HCT116 (cell line): ENCODE measurements at regions not wholly inside any gene's neighbourhood (a gene's known extent, or its start where the extent isn't known, plus 50 kb on each side); places are given as distances from the start of the nearest gene placed in this dataset.

Experiments used
- ATAC-seq: fragments of 200-7000 bp; cut with Tn5 transposase; 2 replicates; pipeline ENCODE4 v1.9.1; 2020; ENCODE audit warnings: mild to moderate bottlenecking, moderate library complexity
- BruUV-seq: library from RNA; stranded (reverse); fragments of 400-500 nt; replicated peaks from 2 replicates; lab custom pipeline; 2021; lab: Mats Ljungman, UMichigan
- CTCF ChIA-PET: fragments of 300-600 bp; sonication (Branson Sonifier 250); formaldehyde crosslinking; loops from one replicate; lab custom pipeline; 2021; ENCODE audit warnings: antibody characterized with exemption; lab: Charles Lee
- POLR2A ChIA-PET: fragments of 300-600, 350-600 bp; sonication (Branson Sonifier 250); formaldehyde crosslinking; loops from one replicate; lab custom pipeline; 2021; ENCODE audit warnings: antibody characterized with exemption; lab: Charles Lee
- RAD21 ChIA-PET, 2 experiments: fragments of 300-600 bp; sonication (Branson Sonifier 250); formaldehyde crosslinking; loops; one replicate each; lab custom pipeline; 2023; ENCODE audit warnings: low total read pairs in 2 of 2; ENCODE audit not compliant: uncharacterized antibody in 2 of 2, unreplicated experiment in 2 of 2, low non-redundant PET in 1 of 2; lab: Charles Lee
- DNase-seq: peaks from one replicate; pipeline ENCODE4 v3.0.0-alpha.2; 2010; ENCODE audit warnings: low read depth, low spot score
- H2AFZ ChIP-seq: fragments of 200-600 bp; shearing (Covaris generic), sonication (generic); 2 replicates; pipeline ENCODE4 v1.6.1; 2017; ENCODE audit warnings: low read depth, mixed run types, mixed read lengths, antibody characterized with exemption, low read length; ENCODE audit not compliant: poor library complexity, severe bottlenecking
- H3K27ac ChIP-seq: 2 replicates; pipeline ENCODE4 v1.5.1; 2012; ENCODE audit warnings: low read depth, low read length
- H3K27me3 ChIP-seq: fragments of 200-600 bp; sonication (generic); 2 replicates; pipeline ENCODE4 v1.6.1; 2016; ENCODE audit warnings: mixed run types, low read length, mixed read lengths; ENCODE audit not compliant: insufficient read depth
- H3K36me3 ChIP-seq, 2 experiments: fragments of 200-500 bp in 1 of 2; fragments of 200-600 bp in 1 of 2; sonication (Bioruptor generic) in 1 of 2; sonication (generic) in 1 of 2; 2 replicates each; pipeline versions ENCODE4 v1.5.1 to v1.6.1; 2014 to 2016; ENCODE audit warnings: low read length in 2 of 2, inconsistent platforms in 1 of 2, mixed read lengths in 1 of 2, mixed run types in 1 of 2; ENCODE audit not compliant: insufficient read depth in 2 of 2, control insufficient read depth in 1 of 2
- H3K4me1 ChIP-seq, 2 experiments: fragments of 200-600 bp in 1 of 2; sonication (generic) in 1 of 2; 2 replicates each; pipeline versions ENCODE4 v1.5.1 to v1.6.1; 2012 to 2017; ENCODE audit warnings: low read length in 2 of 2, inconsistent platforms in 1 of 2, mild to moderate bottlenecking in 1 of 2, mixed read lengths in 1 of 2, mixed run types in 1 of 2, moderate library complexity in 1 of 2; ENCODE audit not compliant: insufficient read depth in 2 of 2, control insufficient read depth in 1 of 2
- H3K4me2 ChIP-seq: fragments of 200-600 bp; sonication (generic); 2 replicates; pipeline ENCODE4 v1.6.1; 2017; ENCODE audit warnings: mixed run types, low read length, mixed read lengths
- H3K4me3 ChIP-seq, 2 experiments: fragments of 200-600 bp in 1 of 2; sonication (generic) in 1 of 2; replicated peaks in 1 of 2; 2 replicates each; pipeline ENCODE4 v1.5.1; 2011 to 2016; ENCODE audit warnings: low read length in 2 of 2, control low read depth in 1 of 2, low read depth in 1 of 2, mild to moderate bottlenecking in 1 of 2, mixed read lengths in 1 of 2, mixed run types in 1 of 2
- H3K79me2 ChIP-seq: fragments of 200-600 bp; sonication (generic); 2 replicates; pipeline ENCODE4 v1.6.1; 2017; ENCODE audit warnings: mild to moderate bottlenecking, mixed run types, low read length, moderate library complexity, mixed read lengths; ENCODE audit not compliant: insufficient read depth
- H3K9ac ChIP-seq: fragments of 200-600 bp; sonication (generic); 2 replicates; pipeline ENCODE4 v1.6.1; 2016; ENCODE audit warnings: low read length, mixed read lengths
- H3K9me2 ChIP-seq: fragments of 200-600 bp; sonication (generic), shearing (Covaris generic); 2 replicates; pipeline ENCODE4 v1.6.1; 2017; ENCODE audit warnings: mixed run types, mild to moderate bottlenecking, moderate library complexity; ENCODE audit not compliant: insufficient read depth
- H3K9me3 ChIP-seq, 2 experiments: fragments of 200-500 bp in 1 of 2; fragments of 200-600 bp in 1 of 2; sonication (Bioruptor generic) in 1 of 2; sonication (generic) in 1 of 2; 2 replicates each; pipeline ENCODE4 v1.6.1; 2014 to 2017; ENCODE audit warnings: low read length in 2 of 2, mixed read lengths in 2 of 2, inconsistent platforms in 1 of 2, low read depth in 1 of 2, mild to moderate bottlenecking in 1 of 2, mixed run types in 1 of 2, moderate library complexity in 1 of 2; ENCODE audit not compliant: control insufficient read depth in 1 of 2, insufficient read depth in 1 of 2
- H4K20me1 ChIP-seq: fragments of 200-600 bp; sonication (generic), shearing (Covaris generic); 2 replicates; pipeline ENCODE4 v1.6.1; 2017; ENCODE audit warnings: mixed run types, mild to moderate bottlenecking, moderate library complexity; ENCODE audit not compliant: insufficient read depth
- ATF3 ChIP-seq: IDR thresholded peaks from 2 replicates; pipeline ENCODE4 v1.6.1; 2012
- CBX3 ChIP-seq: IDR thresholded peaks from 2 replicates; pipeline ENCODE4 v1.6.1; 2012; ENCODE audit warnings: low read depth
- CTCF ChIP-seq, 3 experiments: fragments of 200-600 bp in 1 of 3; sonication (generic) in 1 of 3; IDR thresholded peaks in 2 of 3; conservative IDR thresholded peaks in 1 of 3; 2 replicates each; pipeline ENCODE4 v1.5.1; 2012 to 2017; ENCODE audit warnings: low read depth in 2 of 3, low read length in 2 of 3, antibody characterized with exemption in 1 of 3, borderline replicate concordance in 1 of 3, control low read depth in 1 of 3, mild to moderate bottlenecking in 1 of 3, mixed read lengths in 1 of 3, mixed run types in 1 of 3, moderate library complexity in 1 of 3; ENCODE audit not compliant: insufficient read depth in 1 of 3
- EGR1 ChIP-seq: IDR thresholded peaks from 2 replicates; pipeline ENCODE4 v1.6.1; 2012; ENCODE audit warnings: low read depth
- ELF1 ChIP-seq: IDR thresholded peaks from 2 replicates; pipeline ENCODE4 v1.6.1; 2012; ENCODE audit warnings: low read depth, borderline replicate concordance
- EZH2 ChIP-seq: fragments of 200-600 bp; sonication (generic); IDR thresholded peaks from 2 replicates; pipeline ENCODE4 v1.6.1; 2017; ENCODE audit warnings: antibody characterized with exemption, mixed run types
- EZH2phosphoT487 ChIP-seq: fragments of 200-600 bp; IDR thresholded peaks from 2 replicates; pipeline ENCODE4 v1.6.1; 2018; ENCODE audit warnings: antibody characterized with exemption, borderline replicate concordance
- MAX ChIP-seq: IDR thresholded peaks from 2 replicates; pipeline ENCODE4 v1.6.1; 2012
- POLR2A ChIP-seq: IDR thresholded peaks from 2 replicates; pipeline ENCODE4 v1.7.0; 2011; ENCODE audit warnings: borderline replicate concordance; ENCODE audit not compliant: insufficient read depth, insufficient read length; ENCODE audit errors: extremely low read depth
- POLR2AphosphoS5 ChIP-seq: IDR thresholded peaks from 2 replicates; pipeline ENCODE4 v1.6.1; 2011; ENCODE audit warnings: mild to moderate bottlenecking, low read depth, low read length, moderate library complexity
- RAD21 ChIP-seq: IDR thresholded peaks from 2 replicates; pipeline ENCODE4 v1.6.1; 2012; ENCODE audit warnings: low read depth, mild to moderate bottlenecking
- SIN3A ChIP-seq: IDR thresholded peaks from 2 replicates; pipeline ENCODE4 v1.6.1; 2012; ENCODE audit warnings: low read depth
- SRF ChIP-seq: IDR thresholded peaks from 2 replicates; pipeline ENCODE4 v1.6.1; 2012; ENCODE audit warnings: low read depth
- YY1 ChIP-seq: IDR thresholded peaks from 2 replicates; pipeline ENCODE4 v1.6.1; 2011; ENCODE audit warnings: low read length, low read depth, moderate library complexity, mild to moderate bottlenecking; ENCODE audit not compliant: insufficient replicate concordance; ENCODE audit errors: extremely low read depth
- ZBTB33 ChIP-seq: IDR thresholded peaks from 2 replicates; pipeline ENCODE4 v1.6.1; 2011; ENCODE audit warnings: mild to moderate bottlenecking, low read length, moderate library complexity; ENCODE audit not compliant: insufficient replicate concordance; ENCODE audit errors: extremely low read depth
- ZNF274 ChIP-seq: fragments of 200-500 bp; sonication (Bioruptor generic); IDR thresholded peaks from 2 replicates; pipeline ENCODE4 v1.6.1; 2014; ENCODE audit warnings: mild to moderate bottlenecking, low read depth, low read length, inconsistent platforms
- intact Hi-C: fragments of 100-400 bp; cut with micrococcal nuclease; formaldehyde crosslinking; loops from 2 replicates; pipeline ENCODE4 v1.10.0; 2022

DNA sequence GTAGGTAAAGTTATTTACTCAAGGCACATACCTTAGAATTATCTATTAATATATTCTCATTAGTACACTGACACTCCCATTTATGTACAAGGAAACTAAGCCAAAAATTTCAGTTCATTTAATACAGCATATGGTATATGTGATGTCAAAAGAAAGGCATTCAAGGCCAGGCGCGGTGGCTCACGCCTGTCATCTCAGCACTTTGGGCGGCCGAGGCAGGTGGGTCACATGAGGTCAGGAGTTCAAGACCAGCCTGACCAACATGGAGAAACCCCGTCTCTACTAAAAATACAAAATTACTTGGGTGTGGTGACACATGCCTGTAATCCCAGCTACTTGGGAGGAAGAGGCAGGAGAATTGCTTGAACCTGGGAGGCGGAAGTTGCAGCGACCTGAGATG, 435.2 kb downstream of the GBE1 start (continued):
- no peak for TF ChIP-seq ELF1
- TF ChIP-seq SIN3A = no peak

DNA sequence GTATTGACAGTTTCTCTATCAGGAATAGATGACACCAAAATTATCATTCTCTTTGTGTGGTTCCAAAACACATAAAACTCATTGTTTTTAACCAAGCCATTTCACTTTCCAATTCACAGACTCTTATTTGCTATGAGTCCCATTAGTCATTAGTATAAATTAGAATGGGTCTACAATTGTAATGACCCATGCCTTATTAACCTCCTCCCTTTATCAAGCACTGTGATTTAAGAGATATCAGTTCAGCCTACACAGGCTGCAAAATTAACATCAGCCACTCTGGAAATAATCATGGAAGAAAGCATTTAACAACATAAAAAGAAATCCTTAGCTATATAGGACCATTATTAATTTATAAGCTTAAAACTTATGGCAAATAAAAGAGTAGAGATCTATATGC, 440.6 kb downstream of the GBE1 start:
- no peak overlapping the region for H3K4me3 ChIP-seq
- intact Hi-C loops = no loop called here
- ATAC-seq (no peak), DNase-seq (no peak)
- CTCF ChIA-PET = no interaction called here
- no peaks in the 10 kb centered on the region for H3K79me2 ChIP-seq
- no peaks in the 10 kb centered on the region for H3K27me3 ChIP-seq
- no peak overlapping the region for H3K27ac ChIP-seq
- H3K4me2 ChIP-seq = no peak overlapping the region
- no peak for TF ChIP-seq ATF3
- TF ChIP-seq, all 23 proteins: peak for 0
- Histone ChIP-seq H3K9me3 (no peaks in the 10 kb centered on the region), H2AFZ (no peak overlapping the region), H4K20me1 (no peaks in the 10 kb centered on the region), H3K9me2 (no peaks in the 10 kb centered on the region), H3K36me3 (no peaks in the 10 kb centered on the region), H3K9ac (no peak overlapping the region), H3K4me1 (no peaks in the 10 kb centered on the region)
- ChIA-PET POLR2A (no interaction called here), RAD21 (no interaction called here)
- no TSS peak for BruUV-seq

DNA sequence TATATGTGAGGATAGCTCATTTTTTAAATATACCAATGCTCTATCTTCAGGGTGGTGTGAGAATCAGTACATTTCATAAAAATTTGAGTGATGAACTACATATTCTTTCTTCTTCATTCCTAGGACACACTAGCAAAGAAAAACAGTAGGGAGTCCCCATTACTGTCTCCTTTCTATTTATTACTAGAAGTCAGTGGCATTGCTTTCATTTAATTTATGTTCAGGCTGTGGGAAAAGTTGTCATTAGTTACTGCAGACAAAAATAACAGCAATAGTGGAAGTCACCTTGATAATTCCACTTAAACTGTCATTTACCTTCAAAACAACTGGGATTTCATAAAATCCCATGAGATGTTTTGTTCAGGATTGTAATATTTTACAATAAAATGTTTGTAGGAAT, 446.4 kb downstream of the GBE1 start:
- no peaks in the 10 kb centered on the region; the same call in 1 of the 2 replicates for H4K20me1 ChIP-seq
- DNase-seq = no peak
- H3K36me3 ChIP-seq = no peaks in the 10 kb centered on the region
- H3K9ac ChIP-seq = no peak overlapping the region
- H2AFZ ChIP-seq = no peak overlapping the region
- H3K27ac ChIP-seq = no peak overlapping the region
- no peaks in the 10 kb centered on the region for H3K4me1 ChIP-seq
- TF ChIP-seq RAD21 (no peak), YY1 (no peak), EZH2phosphoT487 (no peak), EGR1 (no peak), ZNF274 (no peak), POLR2AphosphoS5 (no peak), POLR2A (no peak), SRF (no peak), SIN3A (no peak), MAX (no peak), EZH2 (no peak), CTCF (IDR thresholded peaks at IDR 0.05 in 2 of 3, conservative IDR thresholded peaks at IDR 0.05 in 1 of 3; ENCODE audit: borderline replicate concordance in 1 of 3, insufficient read depth in 1 of 3, low read depth in 2 of 3, low read length in 2 of 3) (no peak), CBX3 (no peak), ZBTB33 (no peak)
- TF ChIP-seq, all 23 proteins: peak for 0
- no TSS peak for BruUV-seq
- no peak for ATAC-seq
- H3K27me3 ChIP-seq = no peaks in the 10 kb centered on the region
- ChIA-PET RAD21 (no interaction called here), POLR2A (no interaction called here), CTCF (no interaction called here)
- H3K4me2 ChIP-seq = no peak overlapping the region
- H3K4me3 ChIP-seq = no peak overlapping the region
- intact Hi-C loops = no loop called here
- H3K9me2 ChIP-seq = no peaks in the 10 kb centered on the region
- no peaks in the 10 kb centered on the region for H3K79me2 ChIP-seq
- H3K9me3 ChIP-seq = no peaks in the 10 kb centered on the region
